ENCODE measurements at regions not wholly inside any gene's neighbourhood (a gene's known extent, or its start where the extent isn't known, plus 50 kb on each side); places are given as distances from the start of the nearest gene placed in this dataset.

GRCh38 chr2:166563894-166564293 lies 69.8 kb upstream of the SCN7A start:
- DNase-seq (ENCODE audit: low read depth) = peak; percentile 4

- DNase-seq (ENCODE audit: low read depth) = peak; percentile 21
Observed at GRCh38 chr2:166560022-166560421, 66.0 kb upstream of the SCN7A start.

GRCh38 chr2:166550923-166551322 lies 56.9 kb upstream of the SCN7A start:
- no peak for DNase-seq (ENCODE audit: low read depth)

GRCh38 chr2:166545473-166545872 lies 51.4 kb upstream of the SCN7A start:
- no peak for DNase-seq (ENCODE audit: low read depth)
